Smooth muscle cell (in vitro differentiated cells): ENCODE measurements at regions not wholly inside any gene's neighbourhood (a gene's known extent, or its start where the extent isn't known, plus 50 kb on each side); places are given as distances from the start of the nearest gene placed in this dataset.

Experiments
- DNase-seq: peaks from one replicate; lab custom pipeline; 2025; ENCODE audit not compliant: unreplicated experiment; lab: John Stamatoyannopoulos, UW
- H2AFZ ChIP-seq: fragments of 200-600 bp; sonication (generic); 2 replicates; pipeline ENCODE4 v1.6.0; 2016; ENCODE audit warnings: antibody characterized with exemption, low read depth, mild to moderate bottlenecking
- H3F3A ChIP-seq: fragments of 200-600 bp; sonication (generic); 2 replicates; pipeline ENCODE4 v1.6.0; 2017; ENCODE audit warnings: antibody characterized with exemption, low read depth
- H3K27ac ChIP-seq: fragments of 200-600 bp; sonication (generic); 2 replicates; pipeline ENCODE4 v1.5.1; 2016; ENCODE audit warnings: low read depth, mild to moderate bottlenecking
- H3K27me3 ChIP-seq: fragments of 200-600 bp; sonication (generic); 2 replicates; pipeline ENCODE4 v1.6.1; 2016; ENCODE audit warnings: low read depth, mild to moderate bottlenecking
- H3K36me3 ChIP-seq: fragments of 200-600 bp; sonication (generic); 2 replicates; pipeline ENCODE4 v1.5.1; 2016; ENCODE audit warnings: low read depth
- H3K4me1 ChIP-seq: fragments of 200-600 bp; sonication (generic); 2 replicates; pipeline ENCODE4 v1.5.1; 2016; ENCODE audit warnings: low read depth
- H3K4me2 ChIP-seq: fragments of 200-600 bp; sonication (generic); 2 replicates; pipeline ENCODE4 v1.6.0; 2016; ENCODE audit warnings: mild to moderate bottlenecking
- H3K4me3 ChIP-seq: fragments of 200-600 bp; sonication (generic); 2 replicates; pipeline ENCODE4 v1.5.1; 2016; ENCODE audit warnings: mild to moderate bottlenecking
- H3K79me2 ChIP-seq: fragments of 200-600 bp; sonication (generic); 2 replicates; pipeline ENCODE4 v1.6.0; 2016; ENCODE audit warnings: low read depth, mild to moderate bottlenecking
- H3K9ac ChIP-seq: fragments of 200-600 bp; sonication (generic); 2 replicates; pipeline ENCODE4 v1.6.0; 2016; ENCODE audit warnings: low read depth
- H3K9me3 ChIP-seq: fragments of 200-600 bp; sonication (generic); replicated peaks from 2 replicates; pipeline ENCODE4 v1.5.1; 2016; ENCODE audit warnings: low read depth
- H4K20me1 ChIP-seq: fragments of 200-600 bp; sonication (generic); 2 replicates; pipeline ENCODE4 v1.6.0; 2016; ENCODE audit warnings: low read depth
- WGBS: methylation state at CpG from one replicate; pipeline ENCODE4 v1.1.7; 2016; ENCODE audit warnings: low lambda C conversion rate; 5-methylcytosine and 5-hydroxymethylcytosine counted together
- TF ChIP-seq, protein P1 (sequence below): fragments of 200-600 bp; sonication (generic); IDR thresholded peaks from 2 replicates; pipeline ENCODE4 v1.5.1; 2017; ENCODE audit warnings: borderline replicate concordance, mild to moderate bottlenecking, antibody characterized with exemption; ENCODE audit not compliant: insufficient read depth, poor library complexity, severe bottlenecking

DNA sequence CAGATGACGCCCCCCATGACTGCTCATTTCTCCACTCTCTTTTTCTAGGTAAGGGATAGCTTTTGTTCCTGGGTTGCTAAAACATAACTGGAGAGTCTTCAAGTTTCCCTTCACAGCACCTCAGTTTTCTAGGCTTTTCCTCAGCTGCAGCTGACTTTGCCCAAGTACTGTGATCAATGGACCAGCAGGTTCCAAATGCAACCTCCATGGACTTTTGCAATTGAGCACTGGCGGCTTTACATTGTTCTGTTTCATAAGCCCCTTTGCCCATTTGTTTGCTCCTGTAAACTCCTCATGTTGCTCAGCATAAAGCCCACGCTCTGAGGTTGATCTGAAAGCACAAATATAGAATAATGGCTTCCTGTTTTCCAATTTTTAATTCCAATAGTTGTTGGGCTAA, 291.6 kb downstream of the IRS1 start:
- Histone ChIP-seq H4K20me1 (no peaks in the 10 kb centered on the region), H3K27ac (no peak overlapping the region), H3K9ac (no peak overlapping the region), H3K79me2 (no peaks in the 10 kb centered on the region), H3K36me3 (no peaks in the 10 kb centered on the region), H3K9me3 (no peaks in the 10 kb centered on the region), H3K4me2 (no peak overlapping the region), H3F3A (no peaks in the 10 kb centered on the region), H3K4me1 (no peaks in the 10 kb centered on the region), H2AFZ (no peak overlapping the region), H3K4me3 (no peak overlapping the region), H3K27me3 (no peaks in the 10 kb centered on the region)
- no peak for DNase-seq
- WGBS, result 99% methylated on average over 3 of the region's 3 CpGs
- TF ChIP-seq, protein P1, sequence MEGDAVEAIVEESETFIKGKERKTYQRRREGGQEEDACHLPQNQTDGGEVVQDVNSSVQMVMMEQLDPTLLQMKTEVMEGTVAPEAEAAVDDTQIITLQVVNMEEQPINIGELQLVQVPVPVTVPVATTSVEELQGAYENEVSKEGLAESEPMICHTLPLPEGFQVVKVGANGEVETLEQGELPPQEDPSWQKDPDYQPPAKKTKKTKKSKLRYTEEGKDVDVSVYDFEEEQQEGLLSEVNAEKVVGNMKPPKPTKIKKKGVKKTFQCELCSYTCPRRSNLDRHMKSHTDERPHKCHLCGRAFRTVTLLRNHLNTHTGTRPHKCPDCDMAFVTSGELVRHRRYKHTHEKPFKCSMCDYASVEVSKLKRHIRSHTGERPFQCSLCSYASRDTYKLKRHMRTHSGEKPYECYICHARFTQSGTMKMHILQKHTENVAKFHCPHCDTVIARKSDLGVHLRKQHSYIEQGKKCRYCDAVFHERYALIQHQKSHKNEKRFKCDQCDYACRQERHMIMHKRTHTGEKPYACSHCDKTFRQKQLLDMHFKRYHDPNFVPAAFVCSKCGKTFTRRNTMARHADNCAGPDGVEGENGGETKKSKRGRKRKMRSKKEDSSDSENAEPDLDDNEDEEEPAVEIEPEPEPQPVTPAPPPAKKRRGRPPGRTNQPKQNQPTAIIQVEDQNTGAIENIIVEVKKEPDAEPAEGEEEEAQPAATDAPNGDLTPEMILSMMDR, result no peak

DNA sequence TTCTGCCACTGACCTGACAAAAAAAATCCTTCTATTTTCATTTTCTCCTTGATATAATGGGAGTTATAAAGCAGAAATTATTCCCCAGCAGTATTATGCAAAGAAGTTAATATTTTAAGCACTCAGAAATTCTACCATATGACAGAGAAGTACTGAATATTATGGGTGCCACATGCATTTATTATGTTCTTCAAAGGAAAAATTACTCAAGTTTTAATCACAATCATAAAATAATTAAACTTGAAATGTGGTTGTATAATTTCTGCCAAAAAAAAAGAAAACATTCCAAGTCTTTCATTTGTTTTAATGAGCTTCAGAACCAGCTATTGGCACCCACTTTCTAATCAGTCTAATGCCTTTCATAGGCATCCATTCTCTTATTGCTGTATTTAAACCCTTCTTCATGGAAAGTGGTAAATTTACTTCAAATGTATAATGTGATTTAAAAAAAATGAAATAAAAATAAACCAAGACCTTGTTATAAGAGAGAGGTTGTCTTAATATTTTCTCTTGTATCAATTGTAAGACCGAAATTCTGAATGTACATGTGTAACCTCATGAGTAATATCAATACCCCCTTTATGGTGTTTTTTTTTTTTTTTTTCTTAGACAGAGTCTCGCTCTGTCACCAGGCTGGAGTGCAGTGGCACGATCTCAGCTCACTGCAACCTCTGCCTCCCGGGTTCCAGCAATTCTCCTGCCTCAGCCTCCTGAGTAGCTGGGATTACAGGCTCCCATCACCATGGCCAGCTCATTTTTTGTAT, 302.3 kb downstream of the IRS1 start:
- Histone ChIP-seq H3K9ac (no peak overlapping the region), H3K27ac (no peak overlapping the region), H3K4me2 (no peak overlapping the region), H3F3A (no peaks in the 10 kb centered on the region), H3K9me3 (peaks cover under 1% of the 10 kb centered on the region), H2AFZ (no peak overlapping the region), H3K4me1 (peaks cover 6% of the 10 kb centered on the region), H4K20me1 (no peaks in the 10 kb centered on the region), H3K27me3 (no peaks in the 10 kb centered on the region), H3K36me3 (no peaks in the 10 kb centered on the region), H3K79me2 (no peaks in the 10 kb centered on the region), H3K4me3 (no peak overlapping the region)
- WGBS, result 93% methylated on average over 4 of the region's 4 CpGs
- TF ChIP-seq, protein P1, result no peak
- no peak for DNase-seq

DNA sequence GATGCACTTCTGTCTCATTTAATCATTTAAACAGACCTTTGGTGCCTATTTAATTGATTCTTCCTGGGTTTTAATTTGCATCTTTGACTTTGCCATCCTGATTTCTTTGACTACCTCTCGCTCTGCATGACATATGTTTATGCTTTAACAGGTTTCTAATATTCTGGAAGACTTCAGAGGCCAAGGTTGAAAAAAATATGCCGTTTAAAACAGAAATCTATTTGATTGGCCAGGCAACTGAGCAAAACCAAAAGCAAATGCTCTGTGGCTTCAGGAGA, 303.4 kb downstream of the IRS1 start:
- 93% methylated on average over 2 of the region's 2 CpGs for WGBS
- Histone ChIP-seq H3K36me3 (no peaks in the 10 kb centered on the region), H2AFZ (no peak overlapping the region), H3K9me3 (no peaks in the 10 kb centered on the region), H3K27ac (no peak overlapping the region), H3K9ac (no peak overlapping the region), H3F3A (no peaks in the 10 kb centered on the region), H3K4me3 (no peak overlapping the region), H4K20me1 (no peaks in the 10 kb centered on the region), H3K27me3 (no peaks in the 10 kb centered on the region), H3K4me2 (no peak overlapping the region), H3K79me2 (no peaks in the 10 kb centered on the region), H3K4me1 (peaks cover 6% of the 10 kb centered on the region)
- no peak for DNase-seq
- TF ChIP-seq, protein P1, result no peak
